Transverse colon (tissue), 4 donors: ENCODE measurements at regions not wholly inside any gene's neighbourhood (a gene's known extent, or its start where the extent isn't known, plus 50 kb on each side); places are given as distances from the start of the nearest gene placed in this dataset.
"Not testable (repeated sequence)": the region's sequence is repeated elsewhere in the genome, so short reads cannot be mapped to it uniquely, and the experiment has no call there.

Source experiments
- DNase-seq: peaks from one replicate; pipeline ENCODE4 v3.0.0-alpha.2; 2019
- H3K27ac ChIP-seq, 4 donors: fragments of 200-600 bp; sonication (generic); 2 replicates each; pipeline ENCODE4 v1.5.1; 2016 to 2018; ENCODE audit warnings: inconsistent platforms in 4 of 4
- H3K27me3 ChIP-seq: fragments of 200-600 bp; sonication (generic); 2 replicates; pipeline ENCODE4 v1.5.1; 2017; ENCODE audit warnings: inconsistent platforms
- H3K36me3 ChIP-seq, 4 donors: fragments of 200-600 bp; sonication (generic); 2 replicates each; pipeline ENCODE4 v1.5.1; 2017 to 2019; ENCODE audit warnings: inconsistent platforms in 4 of 4
- H3K4me1 ChIP-seq, 4 donors: fragments of 200-600 bp; sonication (generic); 2 replicates each; pipeline ENCODE4 v1.5.1; 2017 to 2020; ENCODE audit warnings: inconsistent platforms in 4 of 4
- H3K4me3 ChIP-seq, 4 donors: fragments of 200-600 bp; sonication (generic); 1 replicate in 1 of 4; 2 replicates in 3 of 4; pipeline versions ENCODE4 v1.5.1 to v1.6.1; 2017 to 2019; ENCODE audit warnings: inconsistent platforms in 4 of 4
- H3K9me3 ChIP-seq, 2 donors: fragments of 200-600 bp; sonication (generic); 2 replicates each; pipeline ENCODE4 v1.5.1; 2017 to 2019; ENCODE audit warnings: inconsistent platforms in 2 of 2
- EP300 ChIP-seq: sonication (generic); formaldehyde crosslinking; IDR thresholded peaks from one replicate; pipeline ENCODE4 v1.6.1; 2017; ENCODE audit warnings: antibody characterized with exemption, low read depth
- POLR2A ChIP-seq: fragments of 450-650 bp; IDR thresholded peaks from one replicate; pipeline ENCODE4 v1.6.1; 2016; ENCODE audit warnings: antibody characterized with exemption, mild to moderate bottlenecking, moderate library complexity
- POLR2AphosphoS5 ChIP-seq, 3 donors: sonication (generic); formaldehyde crosslinking; IDR thresholded peaks; one replicate each; pipeline ENCODE4 v1.6.1; 2016; ENCODE audit warnings: antibody characterized with exemption in 3 of 3
- WGBS, 2 donors: methylation state at CpG; one replicate each; pipeline ENCODE4 v1.1.5; 2018; ENCODE audit warnings: low coverage in 1 of 2; 5-methylcytosine and 5-hydroxymethylcytosine counted together
- in situ Hi-C, 4 donors: fragments of 200-750 bp; cut with MboI; loops; one replicate each; pipeline versions ENCODE4 v1.15.0 to v1.15.1; 2017; ENCODE audit warnings: low sequenced_read_pairs in 3 of 4, low pct_ligation_motif_present in 1 of 4, low pct_unique_long_range_greater_than_20kb in 1 of 4
- intact Hi-C: fragments of 100-400 bp; cut with DNase I; formaldehyde crosslinking; loops from one replicate; pipeline ENCODE4 v1.15.1; 2023; ENCODE audit warnings: low total_unique reads
- TF ChIP-seq, protein P1 (sequence below), 5 experiments: fragments of 200-600 bp in 3 of 5; fragments of 450-650 bp in 2 of 5; sonication (generic) in 3 of 5; IDR thresholded peaks; 1 replicate in 2 of 5; 2 replicates in 3 of 5; pipeline ENCODE4 v1.5.1; 2016 to 2017; ENCODE audit warnings: antibody characterized with exemption in 5 of 5, inconsistent platforms in 3 of 5, mild to moderate bottlenecking in 2 of 5, moderate library complexity in 1 of 5

DNA sequence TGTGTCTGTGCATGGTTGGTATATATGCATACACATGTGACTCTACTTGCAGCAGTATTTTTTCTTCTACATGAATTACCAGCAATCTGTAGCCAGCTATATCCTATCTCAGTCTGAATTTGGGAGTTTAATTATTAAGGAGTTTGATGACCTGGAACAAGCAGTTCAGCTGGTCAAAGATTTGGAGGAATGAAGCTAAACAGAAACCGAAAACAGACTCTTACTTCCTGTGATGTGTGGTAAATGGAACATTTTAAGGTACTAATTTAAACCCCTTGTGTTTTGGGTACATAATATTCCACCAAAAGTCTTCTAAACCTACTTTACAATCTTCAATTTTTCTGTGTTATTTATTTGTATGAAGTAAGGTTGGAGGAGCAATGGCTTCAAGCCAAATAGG, 124.4 kb upstream of the PGR start:
- no peaks in the 10 kb centered on the region for H3K9me3 ChIP-seq
- in situ Hi-C loops = no loop called here
- H3K27me3 ChIP-seq = no peaks in the 10 kb centered on the region
- H3K4me1 ChIP-seq = no peaks in the 10 kb centered on the region
- 44 to 73% methylated on average over 1 of the region's 1 CpG for WGBS, 2 donors
- no peaks in the 10 kb centered on the region for H3K36me3 ChIP-seq
- no peak for DNase-seq
- H3K27ac ChIP-seq = no peak overlapping the region
- no peak overlapping the region for H3K4me3 ChIP-seq
- intact Hi-C loops = no loop called here
- TF ChIP-seq POLR2AphosphoS5 (IDR thresholded peaks at IDR 0.05) = no peak
- TF ChIP-seq, protein P1, sequence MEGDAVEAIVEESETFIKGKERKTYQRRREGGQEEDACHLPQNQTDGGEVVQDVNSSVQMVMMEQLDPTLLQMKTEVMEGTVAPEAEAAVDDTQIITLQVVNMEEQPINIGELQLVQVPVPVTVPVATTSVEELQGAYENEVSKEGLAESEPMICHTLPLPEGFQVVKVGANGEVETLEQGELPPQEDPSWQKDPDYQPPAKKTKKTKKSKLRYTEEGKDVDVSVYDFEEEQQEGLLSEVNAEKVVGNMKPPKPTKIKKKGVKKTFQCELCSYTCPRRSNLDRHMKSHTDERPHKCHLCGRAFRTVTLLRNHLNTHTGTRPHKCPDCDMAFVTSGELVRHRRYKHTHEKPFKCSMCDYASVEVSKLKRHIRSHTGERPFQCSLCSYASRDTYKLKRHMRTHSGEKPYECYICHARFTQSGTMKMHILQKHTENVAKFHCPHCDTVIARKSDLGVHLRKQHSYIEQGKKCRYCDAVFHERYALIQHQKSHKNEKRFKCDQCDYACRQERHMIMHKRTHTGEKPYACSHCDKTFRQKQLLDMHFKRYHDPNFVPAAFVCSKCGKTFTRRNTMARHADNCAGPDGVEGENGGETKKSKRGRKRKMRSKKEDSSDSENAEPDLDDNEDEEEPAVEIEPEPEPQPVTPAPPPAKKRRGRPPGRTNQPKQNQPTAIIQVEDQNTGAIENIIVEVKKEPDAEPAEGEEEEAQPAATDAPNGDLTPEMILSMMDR (IDR thresholded peaks at IDR 0.05) = no peak
- no peak for TF ChIP-seq EP300
- TF ChIP-seq POLR2A = no peak

DNA sequence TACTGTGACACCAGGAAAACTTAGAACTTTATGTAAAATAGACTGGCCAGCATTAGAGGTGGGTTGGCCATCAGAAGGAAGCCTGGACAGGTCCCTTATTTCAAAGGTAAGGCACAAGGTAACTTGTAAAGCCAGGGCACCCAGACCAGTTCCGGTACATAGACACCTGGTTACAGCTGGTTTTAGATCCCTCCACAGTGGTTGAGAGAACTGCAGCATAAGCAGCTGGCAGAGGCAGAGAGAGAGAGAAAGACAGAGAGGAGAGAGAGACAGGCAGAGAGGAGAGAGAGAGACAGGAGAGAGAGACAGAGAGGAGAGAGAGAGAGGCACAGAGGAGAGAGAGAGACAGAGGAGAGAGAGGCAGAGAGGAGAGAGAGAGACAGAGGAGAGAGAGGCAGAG, 116.0 kb upstream of the PGR start:
- H3K4me1 ChIP-seq, H3K36me3 ChIP-seq, H3K4me3 ChIP-seq, in situ Hi-C loops, intact Hi-C loops, H3K27ac ChIP-seq, DNase-seq, H3K27me3 ChIP-seq, H3K9me3 ChIP-seq: not testable (repeated sequence)
- 87 to 89% methylated on average over 1 of the region's 1 CpG for WGBS, 2 donors

DNA sequence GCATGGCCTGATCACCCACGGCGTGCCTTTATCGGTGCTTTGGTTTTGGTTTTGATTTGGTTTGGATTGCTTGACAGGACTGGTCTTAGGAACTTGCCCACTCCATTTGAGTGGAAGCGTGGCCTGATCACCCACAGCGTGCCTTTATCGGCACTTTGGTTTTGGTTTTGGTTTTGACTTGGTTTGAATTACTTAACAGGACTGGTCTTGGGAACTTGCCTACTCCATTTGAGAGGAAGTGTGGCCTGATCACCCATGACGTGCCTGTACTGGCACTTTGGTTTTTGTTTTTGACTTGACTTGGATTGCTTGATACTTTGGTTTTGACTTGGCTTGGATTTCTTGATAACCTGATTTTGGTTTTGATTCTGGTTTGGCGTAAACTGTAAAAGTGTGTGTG, 115.5 kb upstream of the PGR start:
- H3K36me3 ChIP-seq, H3K4me1 ChIP-seq, intact Hi-C loops, DNase-seq, in situ Hi-C loops, H3K27ac ChIP-seq, H3K4me3 ChIP-seq, H3K27me3 ChIP-seq, H3K9me3 ChIP-seq: not testable (repeated sequence)
- 74 to 90% methylated on average over 4 to 8 of the region's 8 CpGs for WGBS, 2 donors

DNA sequence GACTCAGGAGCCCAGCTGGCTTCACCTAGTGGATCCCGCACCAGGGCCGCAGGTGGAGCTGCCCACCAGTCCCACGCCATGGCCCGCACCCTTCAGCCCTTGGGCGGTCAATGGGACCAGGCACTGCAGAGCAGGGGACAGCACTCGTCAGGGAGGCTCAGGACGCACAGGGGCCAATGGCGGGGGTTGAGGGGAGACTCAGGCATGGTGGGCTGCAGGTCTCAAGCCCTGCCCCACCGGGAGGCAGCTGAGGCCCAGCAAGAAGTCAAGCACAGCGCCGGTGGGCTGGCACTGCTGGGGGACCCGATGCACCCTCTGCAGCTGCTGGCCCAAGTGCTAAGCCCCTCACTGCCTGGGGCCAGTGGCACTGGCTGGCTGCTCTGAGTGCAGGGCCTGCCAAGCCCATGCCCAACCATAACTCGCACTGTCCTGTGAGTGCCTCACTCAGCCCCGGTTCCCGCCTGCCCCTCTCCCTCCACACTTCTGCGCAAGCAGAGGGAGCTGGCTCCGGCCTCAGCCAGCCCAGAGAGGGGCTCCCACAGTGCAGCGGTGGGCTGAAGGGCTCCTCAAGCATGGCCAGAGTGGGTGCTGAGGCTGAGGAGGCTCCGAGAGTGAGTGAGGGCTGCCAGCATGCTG, 111.7 kb upstream of the PGR start:
- H3K27ac ChIP-seq = no peak overlapping the region
- no peaks in the 10 kb centered on the region for H3K27me3 ChIP-seq
- no peaks in the 10 kb centered on the region for H3K4me1 ChIP-seq
- in situ Hi-C loops = no loop called here
- no peaks in the 10 kb centered on the region for H3K36me3 ChIP-seq
- no peak overlapping the region for H3K4me3 ChIP-seq
- intact Hi-C loops = no loop called here
- TF ChIP-seq, protein P1 (IDR thresholded peaks at IDR 0.05) = no peak
- no peak for TF ChIP-seq POLR2AphosphoS5 (IDR thresholded peaks at IDR 0.05)
- TF ChIP-seq EP300 = no peak
- TF ChIP-seq POLR2A = no peak
- no peak for DNase-seq
- no peaks in the 10 kb centered on the region for H3K9me3 ChIP-seq
- 93 to 100% methylated on average over 2 to 19 of the region's 19 CpGs for WGBS, 2 donors

DNA sequence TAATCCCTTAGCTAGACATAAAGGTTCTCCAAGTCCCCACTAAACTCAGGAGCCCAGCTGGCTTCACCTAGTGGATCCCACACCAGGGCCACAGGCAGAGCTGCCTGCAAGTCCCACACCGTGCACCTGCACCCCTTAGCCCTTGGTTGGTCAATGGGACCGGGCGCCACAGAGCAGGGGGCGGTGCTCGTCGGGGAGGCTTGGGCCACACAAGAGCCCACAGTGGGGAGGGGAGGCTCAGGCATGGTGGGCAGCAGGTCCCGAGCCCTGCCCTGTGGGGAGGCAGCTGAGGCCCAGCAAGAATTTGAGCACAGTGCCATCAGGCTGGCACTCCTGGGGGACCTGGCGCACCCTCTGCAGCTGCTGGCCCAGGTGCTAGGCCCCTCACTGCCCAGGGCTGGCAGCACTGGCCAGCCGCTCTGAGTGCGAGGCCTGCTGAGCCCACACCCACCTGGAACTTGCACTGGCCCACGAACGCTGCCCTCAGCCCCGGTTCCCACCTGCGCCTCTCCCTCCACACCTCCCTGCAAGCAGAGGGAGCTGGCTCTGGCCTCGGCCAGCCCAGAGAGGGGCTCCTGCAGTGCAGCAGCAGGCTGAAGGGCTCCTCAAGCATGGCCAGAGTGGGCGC, 101.7 kb upstream of the PGR start:
- H3K4me3 ChIP-seq, intact Hi-C loops, H3K27ac ChIP-seq, H3K36me3 ChIP-seq, in situ Hi-C loops, H3K4me1 ChIP-seq, H3K27me3 ChIP-seq, H3K9me3 ChIP-seq, DNase-seq: not testable (repeated sequence)
- WGBS, 2 donors = 80 to 89% methylated on average over 1 to 16 of the region's 16 CpGs

DNA sequence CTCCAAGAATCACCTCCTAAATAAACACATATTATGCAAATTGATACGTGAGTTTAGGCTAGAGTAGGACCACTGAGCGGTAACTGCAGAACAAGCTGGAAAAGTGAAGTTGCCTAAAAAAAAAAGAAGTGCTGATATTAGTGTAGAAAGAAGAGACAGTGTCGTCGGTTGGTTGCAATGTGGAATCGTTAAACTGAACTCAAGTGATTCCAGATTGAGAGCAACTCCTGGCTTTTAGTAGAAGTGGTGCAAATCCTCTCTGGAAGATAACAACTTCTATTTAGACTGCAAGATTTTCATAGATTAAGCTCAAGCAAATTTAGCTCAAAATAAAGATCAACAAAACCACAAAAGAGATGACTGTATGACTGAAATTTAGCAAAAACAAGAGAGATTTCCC, 97.0 kb upstream of the PGR start:
- TF ChIP-seq, protein P1 (IDR thresholded peaks at IDR 0.05) = no peak
- TF ChIP-seq POLR2AphosphoS5 (IDR thresholded peaks at IDR 0.05) (no peak), EP300 (no peak), POLR2A (no peak)
- H3K36me3 ChIP-seq = no peaks in the 10 kb centered on the region
- no peaks in the 10 kb centered on the region for H3K27me3 ChIP-seq
- WGBS, 2 donors = 79 to 97% methylated on average over 5 of the region's 5 CpGs
- no peaks in the 10 kb centered on the region for H3K4me1 ChIP-seq
- in situ Hi-C loops = no loop called here
- intact Hi-C loops = no loop called here
- no peak overlapping the region for H3K4me3 ChIP-seq
- no peak for DNase-seq
- peaks cover 8 to 13% of the 10 kb centered on the region in 2 donors for H3K9me3 ChIP-seq
- no peak overlapping the region for H3K27ac ChIP-seq
